Sigmoid colon (tissue), 3 donors: ENCODE measurements at regions not wholly inside any gene's neighbourhood (a gene's known extent, or its start where the extent isn't known, plus 50 kb on each side); places are given as distances from the start of the nearest gene placed in this dataset.

Source experiments
- CTCF ChIP-seq, 4 experiments: fragments of 450-650 bp in 3 of 4; fragments of 200-600 bp in 1 of 4; IDR thresholded peaks; one replicate each; pipeline ENCODE4 v1.5.1; 2016 to 2019; ENCODE audit warnings: antibody characterized with exemption in 4 of 4, mild to moderate bottlenecking in 3 of 4, moderate library complexity in 2 of 4
- POLR2A ChIP-seq, 2 donors: fragments of 450-650 bp; IDR thresholded peaks; one replicate each; pipeline ENCODE4 v1.6.1; 2016; ENCODE audit warnings: antibody characterized with exemption in 2 of 2, mild to moderate bottlenecking in 2 of 2, moderate library complexity in 2 of 2

DNA sequence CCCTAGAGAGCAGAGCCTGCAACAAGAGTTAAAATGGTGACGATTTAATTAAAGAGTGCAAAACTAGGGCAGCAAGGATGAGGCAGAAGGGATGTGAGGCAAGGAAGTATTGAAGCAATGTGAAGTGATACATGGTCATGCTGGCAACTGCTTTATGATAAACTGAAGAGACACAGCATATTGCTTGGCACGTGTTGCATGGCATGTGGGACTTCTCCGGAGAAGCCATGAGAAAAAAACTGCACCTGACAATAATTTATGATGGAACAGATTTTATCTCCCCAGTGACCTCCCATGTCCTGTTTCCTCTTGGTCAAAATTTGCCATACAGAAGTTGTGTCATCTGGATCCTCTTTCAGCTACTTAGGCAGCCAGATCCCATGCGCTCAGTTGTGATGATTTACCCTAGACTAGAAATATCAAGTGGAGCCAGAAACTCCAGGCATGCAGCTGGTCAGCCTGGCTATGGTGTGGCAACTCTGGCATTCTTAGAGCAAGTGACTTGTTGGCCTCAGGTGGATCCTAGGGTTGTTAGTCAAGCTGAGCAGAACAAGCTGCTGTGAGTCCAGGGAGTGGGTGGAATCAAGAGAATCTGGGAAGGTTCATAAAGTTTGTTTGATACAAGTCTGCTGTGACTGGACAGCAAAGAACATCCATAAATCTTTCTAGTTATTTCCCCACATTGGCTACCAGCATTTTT lies 611.4 kb upstream of the USP24 start:
- TF ChIP-seq CTCF (IDR thresholded peaks at IDR 0.05) (no peak), POLR2A (IDR thresholded peaks at IDR 0.05) (no peak)
